K562 (cell line): ENCODE measurements at regions not wholly inside any gene's neighbourhood (a gene's known extent, or its start where the extent isn't known, plus 50 kb on each side); places are given as distances from the start of the nearest gene placed in this dataset.

Experiments
- ATAC-seq: fragments of 200-7000 bp; cut with Tn5 transposase; 3 replicates; pipeline ENCODE4 v1.9.1; 2020; ENCODE audit warnings: moderate library complexity
- BruUV-seq: library from RNA; stranded (reverse); fragments of 400-500 nt; replicated peaks from 2 replicates; lab custom pipeline; 2021; lab: Mats Ljungman, UMichigan
- CTCF ChIA-PET: fragments of 300-600 bp; formaldehyde crosslinking; extraction: SDS; loops from one replicate; lab custom pipeline; 2021; ENCODE audit warnings: low intra/inter-chr PET ratio; lab: Yijun Ruan, JAX
- POLR2A ChIA-PET: fragments of 300-600, 350-650 bp; sonication (Branson Sonifier 250); formaldehyde crosslinking; extraction: SDS; loops from one replicate; lab custom pipeline; 2021; ENCODE audit warnings: antibody characterized with exemption, inconsistent platforms; lab: Yijun Ruan, JAX
- DNase-seq, 4 experiments: peaks; one replicate each; pipeline versions ENCODE4 v3.0.0 to v3.0.0-alpha.2; 2011 to 2018; ENCODE audit warnings: low spot score in 3 of 4, mixed read lengths in 3 of 4; ENCODE audit errors: extremely low read depth in 1 of 4
- FAIRE-seq: peaks from 2 replicates; lab custom pipeline; 2011; peaks lifted over from hg19 to GRCh38; lab: Jason Lieb, UNC
- H2AFZ ChIP-seq: 2 replicates; pipeline ENCODE4 v1.6.0; 2011; ENCODE audit warnings: low read depth, low read length, control low read depth, inconsistent platforms
- H3K27ac ChIP-seq: fragments of 200-600 bp; 3 replicates; pipeline ENCODE4 v1.8.0; 2011; ENCODE audit warnings: low read depth, mild to moderate bottlenecking, control low read depth, inconsistent platforms, low read length, moderate library complexity, mixed read lengths; ENCODE audit errors: extremely low read depth
- H3K27me3 ChIP-seq, 2 experiments: fragments of 300-600 bp in 1 of 2; 2 replicates in 1 of 2; 3 replicates in 1 of 2; pipeline versions ENCODE4 v1.6.0 to v1.8.0; 2011; ENCODE audit warnings: inconsistent platforms in 2 of 2, low read length in 2 of 2, mild to moderate bottlenecking in 1 of 2, mixed read lengths in 1 of 2, moderate library complexity in 1 of 2; ENCODE audit not compliant: control insufficient read depth in 2 of 2, insufficient read depth in 2 of 2
- H3K36me3 ChIP-seq: fragments of 300-600 bp; 3 replicates; pipeline ENCODE4 v1.8.0; 2011; ENCODE audit warnings: mild to moderate bottlenecking, low read length, inconsistent platforms; ENCODE audit not compliant: control insufficient read depth, insufficient read depth
- H3K4me1 ChIP-seq, 2 experiments: fragments of 200-600 bp in 1 of 2; replicated peaks in 1 of 2; 2 replicates in 1 of 2; 3 replicates in 1 of 2; pipeline versions ENCODE4 v1.5.1 to v1.8.0; 2011; ENCODE audit warnings: inconsistent platforms in 2 of 2, low read length in 2 of 2, mild to moderate bottlenecking in 1 of 2, mixed read lengths in 1 of 2, moderate library complexity in 1 of 2; ENCODE audit not compliant: control insufficient read depth in 2 of 2, insufficient read depth in 2 of 2
- H3K4me2 ChIP-seq: 2 replicates; pipeline ENCODE4 v1.6.1; 2011; ENCODE audit warnings: low read length, control low read depth, inconsistent platforms, mixed read lengths; ENCODE audit not compliant: insufficient read depth
- H3K4me3 ChIP-seq: fragments of 200-600 bp; sonication (generic), shearing (Covaris generic); 2 replicates; pipeline ENCODE4 v1.5.1; 2016; ENCODE audit warnings: control low read depth, inconsistent platforms
- H3K79me2 ChIP-seq: fragments of 200-600 bp; 3 replicates; pipeline ENCODE4 v1.8.0; 2011; ENCODE audit warnings: low read length, inconsistent platforms; ENCODE audit not compliant: control insufficient read depth, insufficient read depth
- H3K9ac ChIP-seq, 2 experiments: 2 replicates each; pipeline versions ENCODE4 v1.6.0 to v1.6.1; 2011; ENCODE audit warnings: low read depth in 2 of 2, low read length in 2 of 2, control low read depth in 1 of 2, inconsistent platforms in 1 of 2, mild to moderate bottlenecking in 1 of 2, mixed read lengths in 1 of 2; ENCODE audit not compliant: insufficient read depth in 1 of 2
- H3K9me1 ChIP-seq: one replicate; pipeline ENCODE4 v1.6.0; 2011; ENCODE audit warnings: inconsistent platforms, mild to moderate bottlenecking, low read length, moderate library complexity; ENCODE audit not compliant: control insufficient read depth, insufficient read depth
- H3K9me3 ChIP-seq: replicated peaks from 2 replicates; pipeline ENCODE4 v1.5.1; 2011; ENCODE audit warnings: low read depth, low read length, inconsistent platforms; ENCODE audit not compliant: control insufficient read depth, insufficient read depth
- H4K20me1 ChIP-seq: replicated peaks from 2 replicates; pipeline ENCODE4 v1.6.1; 2011; ENCODE audit warnings: low read length, inconsistent platforms, mixed read lengths; ENCODE audit not compliant: control insufficient read depth, insufficient read depth
- BACH1 ChIP-seq: fragments of 200-800 bp; sonication (Bioruptor generic); IDR thresholded peaks from 2 replicates; pipeline ENCODE4 v1.6.1; 2016; ENCODE audit warnings: missing genetic modification characterization, missing compliant biosample characterization
- CHD2 ChIP-seq: IDR thresholded peaks from 2 replicates; pipeline ENCODE4 v1.6.1; 2011; ENCODE audit warnings: low read depth, low read length
- CREM ChIP-seq: IDR thresholded peaks from 2 replicates; pipeline ENCODE4 v1.6.1; 2014; ENCODE audit warnings: antibody characterized with exemption, low read depth
- FIP1L1 ChIP-seq: fragments of 200-400 bp; formaldehyde crosslinking; IDR thresholded peaks from 2 replicates; pipeline ENCODE4 v1.6.1; 2018; ENCODE audit warnings: mild to moderate bottlenecking, low read depth, low read length; ENCODE audit not compliant: poor library complexity, severe bottlenecking
- HMG20A ChIP-seq: fragments of 450-650 bp; formaldehyde crosslinking; conservative IDR thresholded peaks from 2 replicates; pipeline ENCODE4 v1.4.0; 2020; ENCODE audit warnings: mild to moderate bottlenecking, mixed read lengths
- NCOA4 ChIP-seq: fragments of 450-650 bp; IDR thresholded peaks from 2 replicates; pipeline ENCODE4 v1.6.1; 2018; ENCODE audit warnings: mild to moderate bottlenecking; ENCODE audit not compliant: partially characterized antibody
- NFATC3 ChIP-seq: fragments of 450-650 bp; IDR thresholded peaks from 2 replicates; pipeline ENCODE4 v1.6.1; 2017; ENCODE audit warnings: mild to moderate bottlenecking
- SRF ChIP-seq, 2 experiments: fragments of 250-450, 450-650 bp in 1 of 2; sonication (Bioruptor Pico) in 1 of 2; sonication (generic) in 1 of 2; formaldehyde crosslinking; IDR thresholded peaks; 2 replicates each; pipeline versions ENCODE4 v1.5.0 to v1.5.1; 2020 to 2022; ENCODE audit warnings: mild to moderate bottlenecking in 1 of 2, missing genetic modification reagents in 1 of 2
- TCF7L2 ChIP-seq: fragments of 150-350 bp; IDR thresholded peaks from 2 replicates; pipeline ENCODE4 v1.6.1; 2016; ENCODE audit warnings: low read depth, mild to moderate bottlenecking, low read length, moderate library complexity
- ZBTB1 ChIP-seq: sonication (generic); formaldehyde crosslinking; IDR thresholded peaks from 2 replicates; pipeline ENCODE4 v1.8.1; 2023; ENCODE audit warnings: missing genetic modification reagents, low read depth, mild to moderate bottlenecking, borderline replicate concordance
- ZNF282 ChIP-seq: sonication (generic); formaldehyde crosslinking; IDR thresholded peaks from 2 replicates; pipeline ENCODE4 v1.8.1; 2023; ENCODE audit warnings: missing genetic modification reagents
- WGBS: fragments of 100-300 bp; shearing (Covaris generic); methylation state at CpG from one replicate; pipeline ENCODE4 v1.1.6; 2016; ENCODE audit warnings: low coverage, mixed read lengths; ENCODE audit not compliant: insufficient coverage; ENCODE audit errors: missing lambda C conversion rate; 5-methylcytosine and 5-hydroxymethylcytosine counted together
- in situ Hi-C: fragments of 300-500 bp; cut with MboI; formaldehyde crosslinking; loops from 4 replicates; pipeline ENCODE4 v1.15.0; 2018; ENCODE audit warnings: inconsistent platforms, mixed read lengths
- intact Hi-C: fragments of 100-400 bp; cut with micrococcal nuclease; formaldehyde crosslinking; loops from 2 replicates; pipeline ENCODE4 v1.14.2; 2022
- TF ChIP-seq, protein P1 (sequence below), 2 experiments: IDR thresholded peaks; 2 replicates each; pipeline ENCODE4 v1.6.1; 2011; ENCODE audit warnings: borderline replicate concordance in 1 of 2, control low read depth in 1 of 2, low read depth in 1 of 2, low read length in 1 of 2, mild to moderate bottlenecking in 1 of 2, mixed read lengths in 1 of 2, moderate library complexity in 1 of 2; ENCODE audit not compliant: insufficient read depth in 1 of 2, insufficient read length in 1 of 2, poor library complexity in 1 of 2, severe bottlenecking in 1 of 2; ENCODE audit errors: extremely low read depth in 1 of 2
- TF ChIP-seq, protein P2 (sequence below): conservative IDR thresholded peaks from 2 replicates; pipeline ENCODE4 v1.6.1; 2011; ENCODE audit warnings: low read depth, mild to moderate bottlenecking, low read length; ENCODE audit not compliant: control insufficient read depth

DNA sequence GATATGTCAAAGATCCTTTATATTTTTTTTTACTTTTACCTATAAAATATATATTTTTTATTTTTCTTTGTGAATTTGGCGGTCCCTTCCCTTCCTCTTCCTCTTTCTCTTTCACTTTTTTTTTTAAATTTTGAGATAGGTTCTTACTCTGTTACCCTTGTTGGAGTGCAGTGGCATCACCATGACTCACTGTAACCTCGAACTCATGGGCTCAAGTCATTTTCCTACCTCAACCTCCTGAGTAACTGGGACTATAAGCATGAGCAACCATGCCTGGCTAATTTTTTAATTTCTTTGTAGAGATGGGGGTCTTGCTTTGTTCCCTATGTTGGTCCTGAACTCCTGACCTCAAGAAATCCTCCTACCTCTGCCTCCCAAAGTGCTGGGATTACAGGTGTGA lies 258.0 kb upstream of the CLINT1 start:
- no peak for FAIRE-seq
- H3K9ac ChIP-seq: no peak overlapping the region
- H3K4me3 ChIP-seq: no peak overlapping the region
- no peaks in the 10 kb centered on the region for H3K9me3 ChIP-seq
- TF ChIP-seq SRF (CRISPR knock-in tag; IDR thresholded peaks at IDR 0.05) (no peak), ZBTB1 (CRISPR knock-in tag) (no peak), TCF7L2 (no peak), HMG20A (no peak), NFATC3 (no peak)
- no peaks in the 10 kb centered on the region for H3K36me3 ChIP-seq
- no peaks in the 10 kb centered on the region for H4K20me1 ChIP-seq
- H3K9me1 ChIP-seq: no peaks in the 10 kb centered on the region
- 0% methylated on average over 2 of the region's 2 CpGs for WGBS
- BruUV-seq: no TSS peak
- no peak overlapping the region for H3K27ac ChIP-seq
- no peak overlapping the region for H3K4me2 ChIP-seq
- no peak for DNase-seq
- in situ Hi-C loops: no loop called here
- intact Hi-C loops: no loop called here
- H3K4me1 ChIP-seq: no peaks in the 10 kb centered on the region
- no peak overlapping the region for H2AFZ ChIP-seq
- no peaks in the 10 kb centered on the region for H3K79me2 ChIP-seq
- ChIA-PET POLR2A (no interaction called here), CTCF (no interaction called here)
- no peak for ATAC-seq
- no peaks in the 10 kb centered on the region for H3K27me3 ChIP-seq

DNA sequence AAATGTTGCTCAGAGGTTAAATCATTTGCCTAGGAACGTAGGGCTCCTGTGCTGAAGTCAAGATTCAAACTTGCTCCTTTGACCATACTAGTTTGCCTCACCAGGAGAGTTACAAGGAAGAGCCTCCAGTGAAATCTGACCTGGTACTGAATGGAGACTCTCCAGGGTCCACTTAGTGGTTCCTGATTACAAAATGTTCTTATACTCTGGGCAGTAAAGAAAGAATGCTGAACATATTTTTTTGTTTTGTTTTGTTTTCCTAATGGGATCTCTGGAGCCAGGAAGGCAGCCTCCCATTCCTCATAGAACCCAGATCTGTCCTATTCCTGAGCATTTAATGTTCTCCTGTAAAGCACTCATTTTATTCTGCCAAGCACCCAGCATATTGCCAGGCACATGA lies 256.5 kb upstream of the CLINT1 start:
- no peak for DNase-seq
- ATAC-seq: no peak
- no peaks in the 10 kb centered on the region for H3K9me1 ChIP-seq
- no peak for FAIRE-seq
- no peaks in the 10 kb centered on the region for H3K9me3 ChIP-seq
- no peaks in the 10 kb centered on the region for H3K27me3 ChIP-seq
- no peaks in the 10 kb centered on the region for H3K4me1 ChIP-seq
- H4K20me1 ChIP-seq: no peaks in the 10 kb centered on the region
- H3K4me2 ChIP-seq: no peak overlapping the region
- WGBS: 0% methylated on average over 1 of the region's 1 CpG
- no peak overlapping the region for H3K4me3 ChIP-seq
- H3K36me3 ChIP-seq: no peaks in the 10 kb centered on the region
- no peak overlapping the region for H3K27ac ChIP-seq
- TF ChIP-seq, protein P1, sequence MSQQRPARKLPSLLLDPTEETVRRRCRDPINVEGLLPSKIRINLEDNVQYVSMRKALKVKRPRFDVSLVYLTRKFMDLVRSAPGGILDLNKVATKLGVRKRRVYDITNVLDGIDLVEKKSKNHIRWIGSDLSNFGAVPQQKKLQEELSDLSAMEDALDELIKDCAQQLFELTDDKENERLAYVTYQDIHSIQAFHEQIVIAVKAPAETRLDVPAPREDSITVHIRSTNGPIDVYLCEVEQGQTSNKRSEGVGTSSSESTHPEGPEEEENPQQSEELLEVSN (IDR thresholded peaks at IDR 0.05; ENCODE audit: borderline replicate concordance in 1 of 2, extremely low read depth in 1 of 2, insufficient read depth in 1 of 2, insufficient read length in 1 of 2, low read depth in 1 of 2, low read length in 1 of 2, poor library complexity in 1 of 2, severe bottlenecking in 1 of 2): no peak
- TF ChIP-seq NCOA4 (no peak), BACH1 (tag) (no peak), CREM (no peak), ZNF282 (CRISPR knock-in tag) (no peak), CHD2 (no peak), FIP1L1 (no peak)
- TF ChIP-seq, protein P2, sequence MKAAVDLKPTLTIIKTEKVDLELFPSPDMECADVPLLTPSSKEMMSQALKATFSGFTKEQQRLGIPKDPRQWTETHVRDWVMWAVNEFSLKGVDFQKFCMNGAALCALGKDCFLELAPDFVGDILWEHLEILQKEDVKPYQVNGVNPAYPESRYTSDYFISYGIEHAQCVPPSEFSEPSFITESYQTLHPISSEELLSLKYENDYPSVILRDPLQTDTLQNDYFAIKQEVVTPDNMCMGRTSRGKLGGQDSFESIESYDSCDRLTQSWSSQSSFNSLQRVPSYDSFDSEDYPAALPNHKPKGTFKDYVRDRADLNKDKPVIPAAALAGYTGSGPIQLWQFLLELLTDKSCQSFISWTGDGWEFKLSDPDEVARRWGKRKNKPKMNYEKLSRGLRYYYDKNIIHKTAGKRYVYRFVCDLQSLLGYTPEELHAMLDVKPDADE: no peak
- H2AFZ ChIP-seq: no peak overlapping the region
- intact Hi-C loops (no loop called here), in situ Hi-C loops (no loop called here)
- BruUV-seq: no TSS peak
- ChIA-PET POLR2A (no interaction called here), CTCF (no interaction called here)
- H3K9ac ChIP-seq: no peak overlapping the region
- no peaks in the 10 kb centered on the region for H3K79me2 ChIP-seq
